ENCODE measurements at regions not wholly inside any gene's neighbourhood (a gene's known extent, or its start where the extent isn't known, plus 50 kb on each side); places are given as distances from the start of the nearest gene placed in this dataset.

DNA sequence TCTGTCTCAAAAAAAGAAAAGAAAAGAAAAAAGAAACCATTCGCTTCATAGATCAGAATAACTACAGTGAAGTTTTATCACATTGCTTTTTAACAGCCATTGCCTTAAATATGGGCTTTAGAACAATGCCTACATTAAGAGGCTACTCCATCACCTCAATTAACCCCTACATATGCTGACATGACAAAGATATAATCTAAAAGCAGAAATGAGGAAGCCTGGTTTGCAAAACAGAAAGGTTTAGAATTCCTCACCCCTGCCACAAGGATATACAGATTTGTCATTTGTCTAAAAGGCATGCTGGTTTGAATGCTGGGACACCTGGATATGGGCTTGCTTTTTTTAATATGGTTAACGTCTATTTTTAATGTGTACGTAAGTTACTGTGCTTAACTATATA is 1353.0 kb upstream of the C9orf72 start:
- H3K9ac ChIP-seq (ENCODE audit: control insufficient read depth, insufficient read depth, low read length) = no peak overlapping the region
- H3K27ac ChIP-seq (ENCODE audit: control insufficient read depth, insufficient read depth) = no peak overlapping the region
- no peaks in the 10 kb centered on the region for H3K4me1 ChIP-seq (ENCODE audit: control insufficient read depth, insufficient read depth, low read length)
- H3K4me3 ChIP-seq = no peak overlapping the region
- no peaks in the 10 kb centered on the region for H3K36me3 ChIP-seq (ENCODE audit: control insufficient read depth in 2 of 2, insufficient read depth in 2 of 2, low read length in 1 of 2)
- H4K20me1 ChIP-seq (ENCODE audit: control insufficient read depth, insufficient read depth) = no peaks in the 10 kb centered on the region
- CTCF ChIA-PET = interaction anchor here (1.1 kb wide), 1 partner anchor 12 kb away, joined by 3 read pairs; no protein-coding TSS in a partner anchor
- no peaks in the 10 kb centered on the region for H3K9me3 ChIP-seq (replicated peaks; ENCODE audit: control insufficient read depth, insufficient read depth, low read length)
- ATAC-seq (no peak), DNase-seq (ENCODE audit: low read depth, low spot score) (no peak), FAIRE-seq (no peak)
- no peaks in the 10 kb centered on the region for H3K79me2 ChIP-seq (ENCODE audit: control insufficient read depth, insufficient read depth, low read length)
- no peak overlapping the region for H2AFZ ChIP-seq (ENCODE audit: control insufficient read depth, low read depth, low read length)
- H3K27me3 ChIP-seq (replicated peaks in 1 of 2; ENCODE audit: control insufficient read depth in 2 of 2, insufficient read depth in 2 of 2, low read length in 1 of 2) = no peaks in the 10 kb centered on the region
- intact Hi-C loops (cut with micrococcal nuclease; ENCODE audit: unreplicated experiment) = no loop called here
- POLR2A ChIA-PET = no interaction called here
- BruUV-seq (replicated peaks) = no TSS peak
- no peak overlapping the region for H3K4me2 ChIP-seq (ENCODE audit: control insufficient read depth, insufficient read depth)
- TF ChIP-seq IRF4 (IDR thresholded peaks at IDR 0.05; ENCODE audit: low read depth, low read length) (no peak), SMC3 (IDR thresholded peaks at IDR 0.05; ENCODE audit: borderline replicate concordance, low read length) (no peak)
- TF ChIP-seq, protein P1, sequence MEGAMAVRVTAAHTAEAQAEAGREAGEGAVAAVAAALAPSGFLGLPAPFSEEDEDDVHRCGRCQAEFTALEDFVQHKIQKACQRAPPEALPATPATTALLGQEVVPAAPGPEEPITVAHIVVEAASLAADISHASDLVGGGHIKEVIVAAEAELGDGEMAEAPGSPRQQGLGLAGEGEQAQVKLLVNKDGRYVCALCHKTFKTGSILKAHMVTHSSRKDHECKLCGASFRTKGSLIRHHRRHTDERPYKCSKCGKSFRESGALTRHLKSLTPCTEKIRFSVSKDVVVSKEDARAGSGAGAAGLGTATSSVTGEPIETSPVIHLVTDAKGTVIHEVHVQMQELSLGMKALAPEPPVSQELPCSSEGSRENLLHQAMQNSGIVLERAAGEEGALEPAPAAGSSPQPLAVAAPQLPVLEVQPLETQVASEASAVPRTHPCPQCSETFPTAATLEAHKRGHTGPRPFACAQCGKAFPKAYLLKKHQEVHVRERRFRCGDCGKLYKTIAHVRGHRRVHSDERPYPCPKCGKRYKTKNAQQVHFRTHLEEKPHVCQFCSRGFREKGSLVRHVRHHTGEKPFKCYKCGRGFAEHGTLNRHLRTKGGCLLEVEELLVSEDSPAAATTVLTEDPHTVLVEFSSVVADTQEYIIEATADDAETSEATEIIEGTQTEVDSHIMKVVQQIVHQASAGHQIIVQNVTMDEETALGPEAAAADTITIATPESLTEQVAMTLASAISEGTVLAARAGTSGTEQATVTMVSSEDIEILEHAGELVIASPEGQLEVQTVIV (IDR thresholded peaks at IDR 0.05; ENCODE audit: borderline replicate concordance, partially characterized antibody) = no peak
- TF ChIP-seq, protein P2, sequence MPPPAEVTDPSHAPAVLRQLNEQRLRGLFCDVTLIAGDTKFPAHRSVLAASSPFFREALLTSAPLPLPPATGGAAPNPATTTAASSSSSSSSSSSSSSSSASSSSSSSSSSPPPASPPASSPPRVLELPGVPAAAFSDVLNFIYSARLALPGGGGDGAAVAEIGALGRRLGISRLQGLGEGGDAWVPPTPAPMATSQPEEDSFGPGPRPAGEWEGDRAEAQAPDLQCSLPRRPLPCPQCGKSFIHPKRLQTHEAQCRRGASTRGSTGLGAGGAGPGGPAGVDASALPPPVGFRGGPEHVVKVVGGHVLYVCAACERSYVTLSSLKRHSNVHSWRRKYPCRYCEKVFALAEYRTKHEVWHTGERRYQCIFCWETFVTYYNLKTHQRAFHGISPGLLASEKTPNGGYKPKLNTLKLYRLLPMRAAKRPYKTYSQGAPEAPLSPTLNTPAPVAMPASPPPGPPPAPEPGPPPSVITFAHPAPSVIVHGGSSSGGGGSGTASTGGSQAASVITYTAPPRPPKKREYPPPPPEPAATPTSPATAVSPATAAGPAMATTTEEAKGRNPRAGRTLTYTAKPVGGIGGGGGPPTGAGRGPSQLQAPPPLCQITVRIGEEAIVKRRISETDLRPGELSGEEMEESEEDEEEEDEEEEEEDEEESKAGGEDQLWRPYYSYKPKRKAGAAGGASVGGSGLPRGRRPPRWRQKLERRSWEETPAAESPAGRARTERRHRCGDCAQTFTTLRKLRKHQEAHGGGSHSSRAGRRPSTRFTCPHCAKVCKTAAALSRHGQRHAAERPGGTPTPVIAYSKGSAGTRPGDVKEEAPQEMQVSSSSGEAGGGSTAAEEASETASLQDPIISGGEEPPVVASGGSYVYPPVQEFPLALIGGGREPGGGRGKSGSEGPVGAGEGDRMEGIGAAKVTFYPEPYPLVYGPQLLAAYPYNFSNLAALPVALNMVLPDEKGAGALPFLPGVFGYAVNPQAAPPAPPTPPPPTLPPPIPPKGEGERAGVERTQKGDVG (CRISPR knock-in tag; IDR thresholded peaks at IDR 0.05) = no peak
- 55% methylated on average over 3 of the region's 3 CpGs for WGBS (ENCODE audit: insufficient coverage, insufficient replicate concordance, low lambda C conversion rate, missing lambda C conversion rate)
- in situ Hi-C loops (cut with MboI) = no loop called here
- RAD21 ChIA-PET (ENCODE audit: unreplicated experiment) = no interaction called here
- SMC1A ChIA-PET (ENCODE audit: uncharacterized antibody, unreplicated experiment) = no interaction called here
